Transverse colon (tissue), 4 donors: ENCODE measurements at regions not wholly inside any gene's neighbourhood (a gene's known extent, or its start where the extent isn't known, plus 50 kb on each side); places are given as distances from the start of the nearest gene placed in this dataset.

Experiments
- DNase-seq: peaks from one replicate; pipeline ENCODE4 v3.0.0-alpha.2; 2019
- H3K27ac ChIP-seq, 4 donors: fragments of 200-600 bp; sonication (generic); 2 replicates each; pipeline ENCODE4 v1.5.1; 2016 to 2018; ENCODE audit warnings: inconsistent platforms in 4 of 4
- H3K27me3 ChIP-seq: fragments of 200-600 bp; sonication (generic); 2 replicates; pipeline ENCODE4 v1.5.1; 2017; ENCODE audit warnings: inconsistent platforms
- H3K36me3 ChIP-seq, 4 donors: fragments of 200-600 bp; sonication (generic); 2 replicates each; pipeline ENCODE4 v1.5.1; 2017 to 2019; ENCODE audit warnings: inconsistent platforms in 4 of 4
- H3K4me1 ChIP-seq, 4 donors: fragments of 200-600 bp; sonication (generic); 2 replicates each; pipeline ENCODE4 v1.5.1; 2017 to 2020; ENCODE audit warnings: inconsistent platforms in 4 of 4
- H3K4me3 ChIP-seq, 4 donors: fragments of 200-600 bp; sonication (generic); 1 replicate in 1 of 4; 2 replicates in 3 of 4; pipeline versions ENCODE4 v1.5.1 to v1.6.1; 2017 to 2019; ENCODE audit warnings: inconsistent platforms in 4 of 4
- H3K9me3 ChIP-seq, 2 donors: fragments of 200-600 bp; sonication (generic); 2 replicates each; pipeline ENCODE4 v1.5.1; 2017 to 2019; ENCODE audit warnings: inconsistent platforms in 2 of 2
- EP300 ChIP-seq: sonication (generic); formaldehyde crosslinking; IDR thresholded peaks from one replicate; pipeline ENCODE4 v1.6.1; 2017; ENCODE audit warnings: antibody characterized with exemption, low read depth
- POLR2A ChIP-seq: fragments of 450-650 bp; IDR thresholded peaks from one replicate; pipeline ENCODE4 v1.6.1; 2016; ENCODE audit warnings: antibody characterized with exemption, mild to moderate bottlenecking, moderate library complexity
- POLR2AphosphoS5 ChIP-seq, 3 donors: sonication (generic); formaldehyde crosslinking; IDR thresholded peaks; one replicate each; pipeline ENCODE4 v1.6.1; 2016; ENCODE audit warnings: antibody characterized with exemption in 3 of 3
- WGBS, 2 donors: methylation state at CpG; one replicate each; pipeline ENCODE4 v1.1.5; 2018; ENCODE audit warnings: low coverage in 1 of 2; 5-methylcytosine and 5-hydroxymethylcytosine counted together
- in situ Hi-C, 4 donors: fragments of 200-750 bp; cut with MboI; loops; one replicate each; pipeline versions ENCODE4 v1.15.0 to v1.15.1; 2017; ENCODE audit warnings: low sequenced_read_pairs in 3 of 4, low pct_ligation_motif_present in 1 of 4, low pct_unique_long_range_greater_than_20kb in 1 of 4
- intact Hi-C: fragments of 100-400 bp; cut with DNase I; formaldehyde crosslinking; loops from one replicate; pipeline ENCODE4 v1.15.1; 2023; ENCODE audit warnings: low total_unique reads
- TF ChIP-seq, protein P1 (sequence below), 5 experiments: fragments of 200-600 bp in 3 of 5; fragments of 450-650 bp in 2 of 5; sonication (generic) in 3 of 5; IDR thresholded peaks; 1 replicate in 2 of 5; 2 replicates in 3 of 5; pipeline ENCODE4 v1.5.1; 2016 to 2017; ENCODE audit warnings: antibody characterized with exemption in 5 of 5, inconsistent platforms in 3 of 5, mild to moderate bottlenecking in 2 of 5, moderate library complexity in 1 of 5

DNA sequence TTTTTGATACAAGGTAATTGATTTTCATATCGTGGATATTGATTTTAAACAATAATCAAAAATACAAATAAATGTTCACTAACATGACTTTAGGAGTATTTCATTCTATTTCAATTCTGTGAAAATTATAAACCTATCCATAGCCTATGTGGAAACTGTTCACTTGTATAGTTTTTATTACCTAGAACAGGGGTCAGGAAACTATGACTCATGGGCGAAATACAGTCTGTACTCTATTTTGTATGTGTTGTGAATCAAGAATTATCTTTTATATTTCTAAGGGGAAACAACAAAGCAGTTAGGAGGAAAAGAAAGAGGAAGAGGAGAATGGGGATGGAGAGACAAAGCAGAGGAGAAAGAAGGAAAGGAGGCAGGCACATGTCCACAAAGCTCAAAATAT, 181.7 kb upstream of the VRK2 start:
- in situ Hi-C loops, result no loop called here
- H3K27ac ChIP-seq, result no peak overlapping the region
- intact Hi-C loops, result no loop called here
- WGBS, 2 donors, result 85 to 98% methylated on average over 2 of the region's 2 CpGs
- no peak overlapping the region for H3K4me3 ChIP-seq
- TF ChIP-seq POLR2A (no peak), EP300 (no peak), POLR2AphosphoS5 (IDR thresholded peaks at IDR 0.05) (no peak)
- TF ChIP-seq, protein P1, sequence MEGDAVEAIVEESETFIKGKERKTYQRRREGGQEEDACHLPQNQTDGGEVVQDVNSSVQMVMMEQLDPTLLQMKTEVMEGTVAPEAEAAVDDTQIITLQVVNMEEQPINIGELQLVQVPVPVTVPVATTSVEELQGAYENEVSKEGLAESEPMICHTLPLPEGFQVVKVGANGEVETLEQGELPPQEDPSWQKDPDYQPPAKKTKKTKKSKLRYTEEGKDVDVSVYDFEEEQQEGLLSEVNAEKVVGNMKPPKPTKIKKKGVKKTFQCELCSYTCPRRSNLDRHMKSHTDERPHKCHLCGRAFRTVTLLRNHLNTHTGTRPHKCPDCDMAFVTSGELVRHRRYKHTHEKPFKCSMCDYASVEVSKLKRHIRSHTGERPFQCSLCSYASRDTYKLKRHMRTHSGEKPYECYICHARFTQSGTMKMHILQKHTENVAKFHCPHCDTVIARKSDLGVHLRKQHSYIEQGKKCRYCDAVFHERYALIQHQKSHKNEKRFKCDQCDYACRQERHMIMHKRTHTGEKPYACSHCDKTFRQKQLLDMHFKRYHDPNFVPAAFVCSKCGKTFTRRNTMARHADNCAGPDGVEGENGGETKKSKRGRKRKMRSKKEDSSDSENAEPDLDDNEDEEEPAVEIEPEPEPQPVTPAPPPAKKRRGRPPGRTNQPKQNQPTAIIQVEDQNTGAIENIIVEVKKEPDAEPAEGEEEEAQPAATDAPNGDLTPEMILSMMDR (IDR thresholded peaks at IDR 0.05), result no peak
- H3K27me3 ChIP-seq, result no peaks in the 10 kb centered on the region
- no peaks in the 10 kb centered on the region for H3K9me3 ChIP-seq
- H3K36me3 ChIP-seq, result no peaks in the 10 kb centered on the region
- no peak for DNase-seq
- no peaks in the 10 kb centered on the region for H3K4me1 ChIP-seq

GRCh38 chr2:57867730-57868129, 178.9 kb upstream of the VRK2 start:
- H3K36me3 ChIP-seq, result no peaks in the 10 kb centered on the region
- H3K27ac ChIP-seq, result no peak overlapping the region
- DNase-seq, result no peak
- no peak for TF ChIP-seq POLR2AphosphoS5 (IDR thresholded peaks at IDR 0.05)
- TF ChIP-seq, protein P1 (IDR thresholded peaks at IDR 0.05), result no peak
- no peak for TF ChIP-seq EP300
- TF ChIP-seq POLR2A, result no peak
- H3K27me3 ChIP-seq, result no peaks in the 10 kb centered on the region
- in situ Hi-C loops (no loop called here), intact Hi-C loops (no loop called here)
- no peaks in the 10 kb centered on the region for H3K9me3 ChIP-seq
- WGBS, 2 donors, result 88 to 92% methylated on average over 3 of the region's 3 CpGs
- H3K4me3 ChIP-seq, result no peak overlapping the region
- no peaks in the 10 kb centered on the region for H3K4me1 ChIP-seq

DNA sequence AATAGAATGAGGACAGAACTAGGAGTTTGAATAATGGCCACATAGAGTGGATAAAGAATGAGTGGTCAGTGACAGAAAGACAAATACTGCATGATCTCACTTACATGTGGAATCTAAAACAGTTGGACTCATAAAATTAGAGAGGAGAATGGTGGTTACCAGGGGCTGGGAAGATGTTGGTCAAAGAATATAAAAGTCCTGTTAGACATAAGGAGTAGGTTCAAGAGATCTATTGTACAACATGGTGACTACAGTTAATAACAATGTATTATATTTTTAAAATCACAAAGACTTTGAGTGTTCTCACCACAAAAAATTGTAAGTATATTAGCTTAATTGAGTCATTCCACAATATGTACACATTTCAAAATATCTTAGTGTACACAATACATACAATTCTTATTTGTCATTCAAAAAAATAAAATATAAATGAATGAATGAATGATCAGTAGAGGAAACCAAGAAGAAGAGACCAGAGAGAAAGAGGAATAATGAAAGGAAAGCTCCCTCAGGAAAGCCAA, 177.9 kb upstream of the VRK2 start:
- Histone ChIP-seq H3K9me3 (no peaks in the 10 kb centered on the region), H3K36me3 (no peaks in the 10 kb centered on the region), H3K27me3 (no peaks in the 10 kb centered on the region), H3K4me1 (no peaks in the 10 kb centered on the region), H3K27ac (no peak overlapping the region), H3K4me3 (no peak overlapping the region)
- no peak for DNase-seq
- no peak for TF ChIP-seq POLR2AphosphoS5 (IDR thresholded peaks at IDR 0.05)
- TF ChIP-seq, protein P1 (IDR thresholded peaks at IDR 0.05), result no peak
- no peak for TF ChIP-seq POLR2A
- TF ChIP-seq EP300, result no peak
- intact Hi-C loops (no loop called here), in situ Hi-C loops (no loop called here)

DNA sequence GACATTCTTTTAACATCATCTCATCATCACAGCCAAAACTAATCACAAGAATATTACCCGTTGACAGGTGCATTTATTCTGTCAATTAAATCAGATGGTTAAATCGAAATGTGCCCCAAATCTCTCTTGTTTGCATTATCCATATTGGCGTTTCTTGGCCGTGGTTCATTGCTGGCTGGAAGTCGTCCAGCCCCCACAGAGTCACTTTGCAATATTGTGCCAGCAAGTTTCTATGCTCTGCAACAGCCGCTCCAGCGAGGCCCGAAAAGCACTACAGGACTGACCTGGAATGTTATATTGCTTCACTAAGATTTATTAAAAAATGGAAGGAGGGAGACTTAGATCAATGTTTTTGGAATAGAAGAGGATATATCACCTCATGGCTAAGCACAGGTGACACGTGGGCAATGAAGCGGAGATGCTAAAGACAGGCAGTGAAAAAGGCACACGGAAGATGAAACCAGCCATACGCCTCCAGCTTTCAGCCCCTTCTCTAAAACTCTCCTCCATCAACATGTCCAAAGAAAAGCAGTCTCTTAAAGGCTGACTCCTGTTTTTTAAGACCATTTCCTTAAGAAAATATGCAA, 176.8 kb upstream of the VRK2 start:
- 82 to 83% methylated on average over 12 of the region's 12 CpGs for WGBS, 2 donors
- no peaks in the 10 kb centered on the region for H3K27me3 ChIP-seq

More for the DNA sequence above, 176.8 kb upstream of the VRK2 start:
- no peaks in the 10 kb centered on the region for H3K36me3 ChIP-seq
- TF ChIP-seq EP300 (no peak), POLR2AphosphoS5 (IDR thresholded peaks at IDR 0.05) (no peak), POLR2A (no peak)
- TF ChIP-seq, protein P1 (IDR thresholded peaks at IDR 0.05), result no peak
- in situ Hi-C loops (no loop called here), intact Hi-C loops (no loop called here)
- DNase-seq, result no peak
- H3K9me3 ChIP-seq, result no peaks in the 10 kb centered on the region
- no peak overlapping the region for H3K27ac ChIP-seq
- no peaks in the 10 kb centered on the region for H3K4me1 ChIP-seq
- no peak overlapping the region for H3K4me3 ChIP-seq
